H9 (cell line): ENCODE measurements at regions not wholly inside any gene's neighbourhood (a gene's known extent, or its start where the extent isn't known, plus 50 kb on each side); places are given as distances from the start of the nearest gene placed in this dataset.

Experiments
- DNase-seq: peaks from one replicate; pipeline ENCODE4 v3.0.0-alpha.2; 2017
- H2AFZ ChIP-seq: one replicate; pipeline ENCODE4 v1.6.1; 2013; ENCODE audit warnings: mild to moderate bottlenecking, low read length, control low read depth, moderate library complexity
- H2AK5ac ChIP-seq: 2 replicates; pipeline ENCODE4 v1.6.1; 2013; ENCODE audit warnings: low read length, control low read depth, mixed read lengths; ENCODE audit not compliant: insufficient read length
- H2BK120ac ChIP-seq: one replicate; pipeline ENCODE4 v1.6.1; 2013; ENCODE audit warnings: low read depth, mild to moderate bottlenecking, low read length, control low read depth, inconsistent platforms; ENCODE audit not compliant: poor library complexity, severe bottlenecking
- H2BK12ac ChIP-seq: 2 replicates; pipeline ENCODE4 v1.6.1; 2013; ENCODE audit warnings: low read length, control low read depth, mixed read lengths, low read depth; ENCODE audit not compliant: insufficient read length
- H2BK15ac ChIP-seq: 2 replicates; pipeline ENCODE4 v1.6.1; 2013; ENCODE audit warnings: low read depth, low read length, control low read depth
- H2BK20ac ChIP-seq: one replicate; pipeline ENCODE4 v1.6.1; 2013; ENCODE audit warnings: low read depth, mild to moderate bottlenecking, low read length, control low read depth, inconsistent platforms; ENCODE audit not compliant: poor library complexity, severe bottlenecking
- H2BK5ac ChIP-seq: 2 replicates; pipeline ENCODE4 v1.6.1; 2013; ENCODE audit warnings: low read length, control low read depth, mixed read lengths; ENCODE audit not compliant: insufficient read length
- H3K14ac ChIP-seq: 2 replicates; pipeline ENCODE4 v1.6.1; 2013; ENCODE audit warnings: low read length, control low read depth; ENCODE audit not compliant: insufficient read depth
- H3K18ac ChIP-seq: 2 replicates; pipeline ENCODE4 v1.6.1; 2013; ENCODE audit warnings: low read depth, mild to moderate bottlenecking, mixed read lengths, low read length, control low read depth; ENCODE audit not compliant: insufficient read length
- H3K23ac ChIP-seq: 2 replicates; pipeline ENCODE4 v1.6.1; 2013; ENCODE audit warnings: low read length, control low read depth, mixed read lengths, low read depth; ENCODE audit not compliant: insufficient read length
- H3K23me2 ChIP-seq: 2 replicates; pipeline ENCODE4 v1.6.1; 2013; ENCODE audit warnings: low read depth, mild to moderate bottlenecking, mixed read lengths, low read length, control low read depth; ENCODE audit not compliant: insufficient read length, poor library complexity, severe bottlenecking
- H3K27ac ChIP-seq: 2 replicates; pipeline ENCODE4 v1.5.1; 2013; ENCODE audit warnings: low read length, control low read depth, mixed read lengths, low read depth; ENCODE audit not compliant: insufficient read length
- H3K27me3 ChIP-seq: 2 replicates; pipeline ENCODE4 v1.6.1; 2013; ENCODE audit warnings: low read length, control low read depth, inconsistent platforms; ENCODE audit not compliant: insufficient read depth
- H3K4ac ChIP-seq: 2 replicates; pipeline ENCODE4 v1.6.1; 2013; ENCODE audit warnings: low read depth, mild to moderate bottlenecking, control low read depth, inconsistent platforms, low read length, moderate library complexity
- H3K4me1 ChIP-seq: 2 replicates; pipeline ENCODE4 v1.6.1; 2013; ENCODE audit warnings: low read length, control low read depth, inconsistent platforms; ENCODE audit not compliant: insufficient read depth
- H3K4me2 ChIP-seq: 2 replicates; pipeline ENCODE4 v1.6.1; 2013; ENCODE audit warnings: low read length, control low read depth, mixed read lengths; ENCODE audit not compliant: insufficient read length, insufficient read depth
- H3K56ac ChIP-seq: 2 replicates; pipeline ENCODE4 v1.6.1; 2013; ENCODE audit warnings: low read depth, mild to moderate bottlenecking, mixed read lengths, low read length, control low read depth; ENCODE audit not compliant: insufficient read length
- H3K79me1 ChIP-seq: 2 replicates; pipeline ENCODE4 v1.6.1; 2013; ENCODE audit warnings: low read depth, mild to moderate bottlenecking, moderate library complexity, low read length, control low read depth, inconsistent platforms; ENCODE audit not compliant: insufficient read depth, poor library complexity, severe bottlenecking
- H3K79me2 ChIP-seq: 2 replicates; pipeline ENCODE4 v1.6.1; 2013; ENCODE audit warnings: low read length, control low read depth, inconsistent platforms; ENCODE audit not compliant: insufficient read depth
- H3K9ac ChIP-seq: 2 replicates; pipeline ENCODE4 v1.6.1; 2013; ENCODE audit warnings: low read length, control low read depth, mixed read lengths; ENCODE audit not compliant: insufficient read length; ENCODE audit errors: extremely low read depth
- H3K9me3 ChIP-seq: one replicate; pipeline ENCODE4 v1.6.1; 2013; ENCODE audit warnings: low read depth, low read length, inconsistent platforms; ENCODE audit not compliant: control insufficient read depth
- H3T11ph ChIP-seq: one replicate; pipeline ENCODE4 v1.6.1; 2013; ENCODE audit warnings: mild to moderate bottlenecking, low read length, control low read depth, inconsistent platforms
- H4K20me1 ChIP-seq: one replicate; pipeline ENCODE4 v1.6.1; 2013; ENCODE audit not compliant: control insufficient read depth, insufficient read length, insufficient read depth
- H4K5ac ChIP-seq: 2 replicates; pipeline ENCODE4 v1.6.1; 2013; ENCODE audit warnings: low read depth, mild to moderate bottlenecking, mixed read lengths, low read length, control low read depth; ENCODE audit not compliant: insufficient read length
- H4K8ac ChIP-seq: replicated peaks from 2 replicates; pipeline ENCODE4 v1.6.1; 2013; ENCODE audit warnings: low read length, control low read depth, mixed read lengths, low read depth; ENCODE audit not compliant: insufficient read length
- H4K91ac ChIP-seq: 2 replicates; pipeline ENCODE4 v1.6.1; 2013; ENCODE audit warnings: low read depth, mild to moderate bottlenecking, moderate library complexity, mixed read lengths, low read length, control low read depth; ENCODE audit not compliant: insufficient read length
- H3K27ac Mint-ChIP-seq, 3 experiments: 2 replicates in 2 of 3; 3 replicates in 1 of 3; pipeline ENCODE4 v1.8.0; 2020 to 2021; ENCODE audit warnings: mixed read lengths in 3 of 3, mild to moderate bottlenecking in 1 of 3, moderate library complexity in 1 of 3
- H3K27me3 Mint-ChIP-seq: 2 replicates; pipeline ENCODE4 v1.8.0; 2021; ENCODE audit warnings: low read depth, mild to moderate bottlenecking, moderate library complexity, mixed read lengths
- H3K36me3 Mint-ChIP-seq, 3 experiments: 2 replicates in 2 of 3; 3 replicates in 1 of 3; pipeline ENCODE4 v1.8.0; 2020 to 2021; ENCODE audit warnings: low read depth in 3 of 3, mixed read lengths in 3 of 3; ENCODE audit not compliant: insufficient read depth in 1 of 3
- H3K4me1 Mint-ChIP-seq, 2 experiments: 2 replicates each; pipeline ENCODE4 v1.8.0; 2020; ENCODE audit warnings: mixed read lengths in 2 of 2
- H3K4me3 Mint-ChIP-seq, 2 experiments: 2 replicates in 1 of 2; 3 replicates in 1 of 2; pipeline ENCODE4 v1.8.0; 2020 to 2021; ENCODE audit warnings: mild to moderate bottlenecking in 2 of 2, mixed read lengths in 2 of 2, moderate library complexity in 1 of 2
- H3K9me3 Mint-ChIP-seq, 2 experiments: 2 replicates in 1 of 2; 3 replicates in 1 of 2; pipeline ENCODE4 v1.8.0; 2020; ENCODE audit warnings: mild to moderate bottlenecking in 2 of 2, mixed read lengths in 2 of 2, moderate library complexity in 1 of 2
- CTCF ChIP-seq: fragments of 200-600 bp; sonication (generic); conservative IDR thresholded peaks from 3 replicates; pipeline ENCODE4 v1.8.0; 2021; ENCODE audit warnings: antibody characterized with exemption, mild to moderate bottlenecking
- WGBS: extraction: QIAGEN DNeasy Blood & Tissue Kit; methylation state at CpG from one replicate; pipeline ENCODE4 v1.1.7; 2013; ENCODE audit warnings: missing lambda C conversion rate, low lambda C conversion rate, mixed read lengths; ENCODE audit not compliant: insufficient read length; ENCODE audit errors: extremely low coverage; 5-methylcytosine and 5-hydroxymethylcytosine counted together

GRCh38 chr5:124873713-124874112 is 127.3 kb upstream of the ZNF608 start:
- no peak overlapping the region for H2AK5ac ChIP-seq
- Mint-ChIP-seq H3K27me3 (no peaks in the 10 kb centered on the region), H3K4me1 (peaks cover 35 to 49% of the 10 kb centered on the region in 2 experiments), H3K4me3 (no peak overlapping the region), H3K36me3 (peaks cover 0 to 14% (median 3%) of the 10 kb centered on the region in 3 experiments; a peak in 4 of 7 replicates), H3K27ac (no peak overlapping the region), H3K9me3 (peaks cover 7 to 13% of the 10 kb centered on the region in 2 experiments; a peak in 4 of 5 replicates)
- H3T11ph ChIP-seq, result no peak overlapping the region
- no peak for DNase-seq
- H2BK20ac ChIP-seq, result no peak overlapping the region
- H4K8ac ChIP-seq, result no peak overlapping the region
- no peak overlapping the region for H2AFZ ChIP-seq
- H3K23ac ChIP-seq, result no peak overlapping the region
- no peak overlapping the region for H2BK15ac ChIP-seq
- no peaks in the 10 kb centered on the region for H3K23me2 ChIP-seq
- no peak overlapping the region for H4K91ac ChIP-seq
- no peak overlapping the region for H3K27ac ChIP-seq
- no peaks in the 10 kb centered on the region for H4K20me1 ChIP-seq
- no peak overlapping the region for H2BK5ac ChIP-seq
- no peak overlapping the region for H4K5ac ChIP-seq
- no peak overlapping the region for H2BK12ac ChIP-seq
- no peaks in the 10 kb centered on the region for H3K79me1 ChIP-seq
- no peaks in the 10 kb centered on the region for H3K9me3 ChIP-seq
- no peak overlapping the region for H3K56ac ChIP-seq
- H3K14ac ChIP-seq, result no peak overlapping the region
- no CpG with 5 or more reads among the region's 3 CpGs for WGBS
- H3K4me1 ChIP-seq, result no peaks in the 10 kb centered on the region
- no peak overlapping the region for H2BK120ac ChIP-seq
- H3K18ac ChIP-seq, result no peak overlapping the region
- TF ChIP-seq CTCF, result no peak
- no peak overlapping the region for H3K9ac ChIP-seq
- no peaks in the 10 kb centered on the region for H3K27me3 ChIP-seq
- no peak overlapping the region for H3K4me2 ChIP-seq
- no peak overlapping the region for H3K4ac ChIP-seq
- H3K79me2 ChIP-seq, result no peaks in the 10 kb centered on the region
